ENCODE measurements at regions not wholly inside any gene's neighbourhood (a gene's known extent, or its start where the extent isn't known, plus 50 kb on each side); places are given as distances from the start of the nearest gene placed in this dataset.
A peak's percentile ranks its signal among the peaks of the same experiment; 100 is the strongest.
"Not testable (repeated sequence)": the region's sequence is repeated elsewhere in the genome, so short reads cannot be mapped to it uniquely, and the experiment has no call there.

DNA sequence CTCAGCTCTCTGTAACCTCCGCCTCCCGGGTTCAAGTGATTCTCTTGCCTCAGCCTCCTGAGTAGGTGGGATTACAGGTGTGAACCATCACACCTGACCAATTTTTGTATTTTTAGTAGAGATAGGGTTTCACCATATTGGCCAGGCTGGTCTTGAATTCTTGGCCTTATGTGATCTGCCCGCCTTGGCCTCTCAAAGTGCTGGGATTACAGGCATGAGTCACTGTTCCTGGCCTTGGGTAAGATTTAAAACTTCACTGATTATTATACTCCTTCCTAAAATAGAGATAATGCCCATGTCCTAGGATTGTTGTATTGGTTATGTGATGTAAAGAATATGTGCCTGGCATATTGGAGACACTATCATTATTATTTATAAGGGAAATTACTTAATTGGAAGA is 495.2 kb downstream of the PCNX1 start:
- DNase-seq (ENCODE audit: low spot score); H3K4me3 Mint-ChIP-seq; H3K27me3 Mint-ChIP-seq (ENCODE audit: low read depth); H3K36me3 Mint-ChIP-seq; H3K27ac Mint-ChIP-seq; CTCF ChIA-PET; ATAC-seq; H3K9me3 Mint-ChIP-seq; POLR2A ChIA-PET: not testable (repeated sequence)
- H3K4me1 Mint-ChIP-seq, result peaks cover 23% of the 10 kb centered on the region

DNA sequence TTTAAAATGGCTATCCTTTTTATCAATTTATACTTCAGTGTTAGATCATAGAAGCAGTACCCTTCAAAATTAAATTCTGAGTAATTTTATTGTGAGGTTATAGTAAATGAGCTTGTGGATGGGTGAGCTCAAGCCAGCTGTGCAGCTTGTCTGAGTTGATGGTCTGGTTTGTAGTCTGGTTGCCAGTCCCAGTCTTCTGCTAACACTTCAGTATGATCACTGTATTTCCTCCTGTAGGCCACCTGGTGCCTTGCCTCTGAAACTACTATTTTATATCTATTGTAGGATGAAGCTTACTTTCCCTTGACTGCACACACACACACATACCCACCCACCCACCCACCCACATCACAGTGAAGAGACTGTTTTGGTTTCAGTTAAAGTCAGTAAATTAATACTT is 496.4 kb downstream of the PCNX1 start:
- Mint-ChIP-seq H3K9me3 (peaks cover 5% of the 10 kb centered on the region), H3K36me3 (no peaks in the 10 kb centered on the region; the same call in 1 of the 2 replicates), H3K27ac (no peak overlapping the region), H3K27me3 (ENCODE audit: low read depth) (no peaks in the 10 kb centered on the region), H3K4me3 (no peak overlapping the region), H3K4me1 (peaks cover 28% of the 10 kb centered on the region)
- TF ChIP-seq ESRRA (CRISPR knock-in tag; IDR thresholded peaks at IDR 0.05; ENCODE audit: borderline replicate concordance) (no peak), NR1H2 (CRISPR knock-in tag; IDR thresholded peaks at IDR 0.05) (no peak), ZNF263 (CRISPR knock-in tag; IDR thresholded peaks at IDR 0.05; ENCODE audit: low read depth) (no peak)
- TF ChIP-seq, protein P1, sequence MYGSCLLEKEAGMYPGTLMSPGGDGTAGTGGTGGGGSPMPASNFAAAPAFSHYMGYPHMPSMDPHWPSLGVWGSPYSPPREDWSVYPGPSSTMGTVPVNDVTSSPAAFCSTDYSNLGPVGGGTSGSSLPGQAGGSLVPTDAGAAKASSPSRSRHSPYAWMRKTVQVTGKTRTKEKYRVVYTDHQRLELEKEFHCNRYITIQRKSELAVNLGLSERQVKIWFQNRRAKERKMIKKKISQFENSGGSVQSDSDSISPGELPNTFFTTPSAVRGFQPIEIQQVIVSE (CRISPR knock-in tag; IDR thresholded peaks at IDR 0.05; ENCODE audit: borderline replicate concordance), result no peak
- TF ChIP-seq, protein P2, sequence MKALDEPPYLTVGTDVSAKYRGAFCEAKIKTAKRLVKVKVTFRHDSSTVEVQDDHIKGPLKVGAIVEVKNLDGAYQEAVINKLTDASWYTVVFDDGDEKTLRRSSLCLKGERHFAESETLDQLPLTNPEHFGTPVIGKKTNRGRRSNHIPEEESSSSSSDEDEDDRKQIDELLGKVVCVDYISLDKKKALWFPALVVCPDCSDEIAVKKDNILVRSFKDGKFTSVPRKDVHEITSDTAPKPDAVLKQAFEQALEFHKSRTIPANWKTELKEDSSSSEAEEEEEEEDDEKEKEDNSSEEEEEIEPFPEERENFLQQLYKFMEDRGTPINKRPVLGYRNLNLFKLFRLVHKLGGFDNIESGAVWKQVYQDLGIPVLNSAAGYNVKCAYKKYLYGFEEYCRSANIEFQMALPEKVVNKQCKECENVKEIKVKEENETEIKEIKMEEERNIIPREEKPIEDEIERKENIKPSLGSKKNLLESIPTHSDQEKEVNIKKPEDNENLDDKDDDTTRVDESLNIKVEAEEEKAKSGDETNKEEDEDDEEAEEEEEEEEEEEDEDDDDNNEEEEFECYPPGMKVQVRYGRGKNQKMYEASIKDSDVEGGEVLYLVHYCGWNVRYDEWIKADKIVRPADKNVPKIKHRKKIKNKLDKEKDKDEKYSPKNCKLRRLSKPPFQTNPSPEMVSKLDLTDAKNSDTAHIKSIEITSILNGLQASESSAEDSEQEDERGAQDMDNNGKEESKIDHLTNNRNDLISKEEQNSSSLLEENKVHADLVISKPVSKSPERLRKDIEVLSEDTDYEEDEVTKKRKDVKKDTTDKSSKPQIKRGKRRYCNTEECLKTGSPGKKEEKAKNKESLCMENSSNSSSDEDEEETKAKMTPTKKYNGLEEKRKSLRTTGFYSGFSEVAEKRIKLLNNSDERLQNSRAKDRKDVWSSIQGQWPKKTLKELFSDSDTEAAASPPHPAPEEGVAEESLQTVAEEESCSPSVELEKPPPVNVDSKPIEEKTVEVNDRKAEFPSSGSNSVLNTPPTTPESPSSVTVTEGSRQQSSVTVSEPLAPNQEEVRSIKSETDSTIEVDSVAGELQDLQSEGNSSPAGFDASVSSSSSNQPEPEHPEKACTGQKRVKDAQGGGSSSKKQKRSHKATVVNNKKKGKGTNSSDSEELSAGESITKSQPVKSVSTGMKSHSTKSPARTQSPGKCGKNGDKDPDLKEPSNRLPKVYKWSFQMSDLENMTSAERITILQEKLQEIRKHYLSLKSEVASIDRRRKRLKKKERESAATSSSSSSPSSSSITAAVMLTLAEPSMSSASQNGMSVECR (CRISPR knock-in tag; IDR thresholded peaks at IDR 0.05; ENCODE audit: borderline replicate concordance), result no peak
- DNase-seq (ENCODE audit: low spot score) (no peak), ATAC-seq (peak; percentile 50; the same call in 1 of the 2 replicates)
- POLR2A ChIA-PET, result interaction anchor here (0.5 to 0.7 kb wide), 3 partner anchors 72 to 449 kb away, joined by 6 to 7 read pairs (median 6); no protein-coding TSS in a partner anchor
- CTCF ChIA-PET, result interaction anchor here (0.5 to 1.3 kb wide), 8 partner anchors 11 to 237 kb away, joined by 3 to 5 read pairs (median 4); no protein-coding TSS in a partner anchor

DNA sequence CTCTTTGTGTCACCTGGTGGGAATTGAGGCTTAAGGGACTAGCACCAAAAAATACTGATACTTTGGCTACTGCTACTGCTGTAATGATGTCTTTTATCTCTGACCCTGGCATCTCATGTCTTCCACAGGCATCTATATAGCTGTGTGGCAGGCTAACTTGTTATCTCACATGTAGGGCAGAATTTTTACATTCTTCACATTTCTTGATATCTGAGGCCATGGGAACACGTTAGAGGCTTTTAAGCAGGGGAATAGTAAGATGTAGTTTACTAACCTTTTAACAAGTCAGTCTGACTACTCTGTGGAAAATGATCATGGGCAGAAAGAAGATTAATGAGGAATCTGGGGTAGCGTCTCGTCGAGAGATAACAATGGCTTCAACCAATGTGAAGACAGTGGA is 498.4 kb downstream of the PCNX1 start:
- CTCF ChIA-PET, result no interaction called here
- Mint-ChIP-seq H3K4me1 (peaks cover 34% of the 10 kb centered on the region), H3K27ac (no peak overlapping the region), H3K36me3 (no peaks in the 10 kb centered on the region; the same call in 1 of the 2 replicates), H3K9me3 (peaks cover 5% of the 10 kb centered on the region), H3K4me3 (no peak overlapping the region), H3K27me3 (ENCODE audit: low read depth) (no peaks in the 10 kb centered on the region)
- DNase-seq (ENCODE audit: low spot score), result no peak
- no peak for ATAC-seq
- POLR2A ChIA-PET, result no interaction called here
- TF ChIP-seq, protein P3, sequence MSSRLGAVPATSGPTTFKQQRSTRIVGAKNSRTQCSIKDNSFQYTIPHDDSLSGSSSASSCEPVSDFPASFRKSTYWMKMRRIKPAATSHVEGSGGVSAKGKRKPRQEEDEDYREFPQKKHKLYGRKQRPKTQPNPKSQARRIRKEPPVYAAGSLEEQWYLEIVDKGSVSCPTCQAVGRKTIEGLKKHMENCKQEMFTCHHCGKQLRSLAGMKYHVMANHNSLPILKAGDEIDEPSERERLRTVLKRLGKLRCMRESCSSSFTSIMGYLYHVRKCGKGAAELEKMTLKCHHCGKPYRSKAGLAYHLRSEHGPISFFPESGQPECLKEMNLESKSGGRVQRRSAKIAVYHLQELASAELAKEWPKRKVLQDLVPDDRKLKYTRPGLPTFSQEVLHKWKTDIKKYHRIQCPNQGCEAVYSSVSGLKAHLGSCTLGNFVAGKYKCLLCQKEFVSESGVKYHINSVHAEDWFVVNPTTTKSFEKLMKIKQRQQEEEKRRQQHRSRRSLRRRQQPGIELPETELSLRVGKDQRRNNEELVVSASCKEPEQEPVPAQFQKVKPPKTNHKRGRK (CRISPR knock-in tag; IDR thresholded peaks at IDR 0.05; ENCODE audit: borderline replicate concordance), result no peak
- TF ChIP-seq ZNF121 (CRISPR knock-in tag; IDR thresholded peaks at IDR 0.05) (no peak), FOXK1 (CRISPR knock-in tag; IDR thresholded peaks at IDR 0.05) (no peak), NFE2L1 (CRISPR knock-in tag; IDR thresholded peaks at IDR 0.05) (no peak), ELF4 (CRISPR knock-in tag; IDR thresholded peaks at IDR 0.05; ENCODE audit: low read depth) (no peak), NR2C2 (CRISPR knock-in tag; IDR thresholded peaks at IDR 0.05) (no peak), ESRRA (CRISPR knock-in tag; IDR thresholded peaks at IDR 0.05; ENCODE audit: borderline replicate concordance) (no peak), OVOL2 (CRISPR knock-in tag; IDR thresholded peaks at IDR 0.05; ENCODE audit: borderline replicate concordance) (no peak), GRHL2 (CRISPR knock-in tag; IDR thresholded peaks at IDR 0.05; ENCODE audit: insufficient replicate concordance, severe bottlenecking) (no peak), ZNF219 (CRISPR knock-in tag; IDR thresholded peaks at IDR 0.05; ENCODE audit: borderline replicate concordance) (no peak), PRRX2 (CRISPR knock-in tag; IDR thresholded peaks at IDR 0.05) (no peak), RORB (CRISPR knock-in tag; IDR thresholded peaks at IDR 0.05) (no peak)
- TF ChIP-seq, protein P4, sequence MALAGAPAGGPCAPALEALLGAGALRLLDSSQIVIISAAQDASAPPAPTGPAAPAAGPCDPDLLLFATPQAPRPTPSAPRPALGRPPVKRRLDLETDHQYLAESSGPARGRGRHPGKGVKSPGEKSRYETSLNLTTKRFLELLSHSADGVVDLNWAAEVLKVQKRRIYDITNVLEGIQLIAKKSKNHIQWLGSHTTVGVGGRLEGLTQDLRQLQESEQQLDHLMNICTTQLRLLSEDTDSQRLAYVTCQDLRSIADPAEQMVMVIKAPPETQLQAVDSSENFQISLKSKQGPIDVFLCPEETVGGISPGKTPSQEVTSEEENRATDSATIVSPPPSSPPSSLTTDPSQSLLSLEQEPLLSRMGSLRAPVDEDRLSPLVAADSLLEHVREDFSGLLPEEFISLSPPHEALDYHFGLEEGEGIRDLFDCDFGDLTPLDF (CRISPR knock-in tag; IDR thresholded peaks at IDR 0.05), result no peak
- TF ChIP-seq, protein P5, sequence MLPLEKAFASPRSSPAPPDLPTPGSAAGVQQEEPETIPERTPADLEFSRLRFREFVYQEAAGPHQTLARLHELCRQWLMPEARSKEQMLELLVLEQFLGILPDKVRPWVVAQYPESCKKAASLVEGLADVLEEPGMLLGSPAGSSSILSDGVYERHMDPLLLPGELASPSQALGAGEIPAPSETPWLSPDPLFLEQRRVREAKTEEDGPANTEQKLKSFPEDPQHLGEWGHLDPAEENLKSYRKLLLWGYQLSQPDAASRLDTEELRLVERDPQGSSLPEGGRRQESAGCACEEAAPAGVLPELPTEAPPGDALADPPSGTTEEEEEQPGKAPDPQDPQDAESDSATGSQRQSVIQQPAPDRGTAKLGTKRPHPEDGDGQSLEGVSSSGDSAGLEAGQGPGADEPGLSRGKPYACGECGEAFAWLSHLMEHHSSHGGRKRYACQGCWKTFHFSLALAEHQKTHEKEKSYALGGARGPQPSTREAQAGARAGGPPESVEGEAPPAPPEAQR (CRISPR knock-in tag; IDR thresholded peaks at IDR 0.05), result no peak
- TF ChIP-seq, protein P6, sequence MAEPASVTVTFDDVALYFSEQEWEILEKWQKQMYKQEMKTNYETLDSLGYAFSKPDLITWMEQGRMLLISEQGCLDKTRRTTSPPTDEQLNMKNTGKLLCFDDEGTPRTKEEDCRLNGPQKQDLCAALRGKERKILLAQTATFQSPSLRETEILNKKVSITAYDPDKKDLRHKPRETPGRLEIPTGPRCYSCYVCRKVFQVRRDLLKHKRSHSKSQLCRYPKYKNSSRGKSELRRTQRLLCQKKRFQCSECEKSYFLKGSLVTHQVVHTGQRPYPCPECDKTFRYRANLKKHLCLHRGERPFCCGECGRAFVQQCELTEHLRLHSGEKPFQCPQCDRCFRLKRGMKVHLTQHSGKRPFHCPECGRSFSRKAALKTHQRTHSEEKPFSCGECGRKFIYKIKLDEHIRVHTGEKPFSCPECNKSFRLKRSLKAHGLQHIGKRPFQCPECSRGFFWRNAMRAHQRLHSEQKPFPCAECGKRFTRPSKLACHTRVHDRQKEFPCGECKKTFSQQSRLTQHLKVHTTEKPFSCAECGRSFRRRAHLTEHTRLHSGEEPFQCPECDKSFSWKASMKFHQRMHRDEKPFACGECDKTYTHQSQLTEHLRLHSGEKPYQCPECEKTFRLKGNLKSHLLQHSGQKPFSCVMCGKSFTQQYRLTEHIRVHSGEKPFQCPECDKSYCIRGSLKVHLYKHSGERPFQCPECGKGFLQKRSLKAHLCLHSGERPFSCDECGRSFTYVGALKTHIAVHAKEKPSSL (CRISPR knock-in tag; conservative IDR thresholded peaks at IDR 0.05), result no peak
- TF ChIP-seq, protein P7, sequence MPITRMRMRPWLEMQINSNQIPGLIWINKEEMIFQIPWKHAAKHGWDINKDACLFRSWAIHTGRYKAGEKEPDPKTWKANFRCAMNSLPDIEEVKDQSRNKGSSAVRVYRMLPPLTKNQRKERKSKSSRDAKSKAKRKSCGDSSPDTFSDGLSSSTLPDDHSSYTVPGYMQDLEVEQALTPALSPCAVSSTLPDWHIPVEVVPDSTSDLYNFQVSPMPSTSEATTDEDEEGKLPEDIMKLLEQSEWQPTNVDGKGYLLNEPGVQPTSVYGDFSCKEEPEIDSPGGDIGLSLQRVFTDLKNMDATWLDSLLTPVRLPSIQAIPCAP (CRISPR knock-in tag; IDR thresholded peaks at IDR 0.05), result no peak

Measured in WTC11 (cell line).